Stimulated activated naive CD8-positive, alpha-beta T cell treated with anti-CD3 and anti-CD28 coated beads, Interleukin-15, Interleukin-2, amounts not matched to agents 100 U/mL and 50 U/mL, for 24 hours (primary cell): ENCODE measurements at regions not wholly inside any gene's neighbourhood (a gene's known extent, or its start where the extent isn't known, plus 50 kb on each side); places are given as distances from the start of the nearest gene placed in this dataset.

ENCODE experiments used
- ATAC-seq: fragments of 150-1000 bp; cut with Tn5 transposase; one replicate; pipeline ENCODE4 v1.10.0; 2021
- DNase-seq: peaks from one replicate; pipeline ENCODE4 v3.0.0; 2021

DNA sequence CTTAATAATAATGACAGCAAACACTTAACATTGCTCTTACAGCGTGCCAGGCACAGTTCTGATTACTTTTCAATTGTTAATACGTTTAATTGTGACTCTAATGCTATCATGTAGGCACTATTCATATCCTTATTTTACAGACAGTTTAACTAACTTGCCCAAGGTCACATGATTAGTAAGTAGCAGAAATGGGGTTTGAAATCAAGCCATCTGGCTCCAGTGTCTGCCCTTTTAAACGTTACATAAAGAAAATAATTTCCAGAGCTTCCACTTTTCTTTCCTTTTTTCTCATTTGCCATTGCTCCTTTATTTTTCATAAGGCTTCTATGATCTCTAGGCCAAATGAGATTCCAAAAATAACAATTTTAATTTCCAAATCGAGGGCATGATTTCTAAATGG, 50.6 kb upstream of the IKZF2 start:
- DNase-seq (no peak), ATAC-seq (no peak)

- DNase-seq (no peak), ATAC-seq (no peak)
These were observed 54.5 kb upstream of the IKZF2 start for GRCh38 chr2:213205944-213206343.

DNA sequence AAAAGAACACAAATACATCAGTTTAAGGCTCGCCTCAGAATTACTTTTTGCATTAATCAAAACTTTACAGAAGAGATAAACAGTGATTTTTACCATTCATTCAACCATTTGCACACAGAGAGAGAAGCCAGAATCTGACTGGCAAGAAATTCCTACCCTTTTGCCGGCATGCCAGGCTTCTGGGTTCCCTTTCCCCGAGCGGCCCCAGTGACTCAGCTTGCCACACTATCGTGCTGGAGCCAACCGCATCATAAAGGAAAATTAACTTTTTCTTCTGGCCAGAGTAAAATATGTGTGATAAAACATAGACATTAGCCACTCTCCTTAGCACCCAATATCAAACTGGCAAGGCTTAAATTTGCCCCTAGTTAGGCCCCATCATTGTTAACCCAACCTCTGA, 61.8 kb upstream of the IKZF2 start:
- ATAC-seq (no peak), DNase-seq (no peak)

DNA sequence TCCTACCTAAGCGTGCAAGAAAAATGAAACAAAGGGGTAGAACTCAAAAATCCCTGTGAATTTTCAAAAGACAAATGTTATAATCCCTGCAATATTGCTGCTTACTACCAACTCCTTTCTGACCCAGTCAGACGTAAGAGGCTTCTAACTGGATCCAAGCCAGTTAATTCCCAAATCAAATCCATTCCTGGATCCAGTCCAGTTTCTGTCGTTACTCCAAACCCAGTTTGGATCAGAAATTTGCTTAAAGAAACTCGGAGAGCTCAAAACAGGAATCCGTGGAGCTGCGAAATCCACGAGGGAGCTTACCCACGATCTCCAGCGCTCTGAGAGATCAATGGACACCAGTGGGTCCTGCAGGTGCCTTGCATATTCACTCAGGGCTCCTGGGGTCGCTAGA, 62.8 kb upstream of the IKZF2 start:
- ATAC-seq (no peak), DNase-seq (no peak)

DNA sequence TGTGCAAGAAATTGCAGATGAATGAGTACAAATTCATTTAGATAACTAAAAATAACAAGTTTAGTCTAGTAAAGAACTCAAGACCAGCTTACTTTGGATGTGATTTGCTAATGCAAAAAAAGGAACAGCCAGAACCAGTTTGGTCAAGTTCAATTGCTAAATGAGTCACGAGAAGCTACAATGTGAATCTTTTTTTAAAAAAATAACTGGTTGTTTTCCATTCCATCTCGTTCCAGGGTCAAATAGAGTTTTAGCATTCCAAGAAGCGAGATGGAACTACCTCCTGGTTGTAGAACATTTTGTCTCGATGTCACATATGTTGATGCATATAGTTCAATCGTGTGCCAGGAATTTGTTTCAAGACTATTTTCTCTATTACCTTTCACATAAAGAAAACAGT, 65.0 kb upstream of the IKZF2 start:
- no peak for ATAC-seq
- DNase-seq: no peak

GRCh38 chr2:213219816-213220215, 64.4 kb upstream of the SPAG16 start:
- DNase-seq (no peak), ATAC-seq (no peak)

DNA sequence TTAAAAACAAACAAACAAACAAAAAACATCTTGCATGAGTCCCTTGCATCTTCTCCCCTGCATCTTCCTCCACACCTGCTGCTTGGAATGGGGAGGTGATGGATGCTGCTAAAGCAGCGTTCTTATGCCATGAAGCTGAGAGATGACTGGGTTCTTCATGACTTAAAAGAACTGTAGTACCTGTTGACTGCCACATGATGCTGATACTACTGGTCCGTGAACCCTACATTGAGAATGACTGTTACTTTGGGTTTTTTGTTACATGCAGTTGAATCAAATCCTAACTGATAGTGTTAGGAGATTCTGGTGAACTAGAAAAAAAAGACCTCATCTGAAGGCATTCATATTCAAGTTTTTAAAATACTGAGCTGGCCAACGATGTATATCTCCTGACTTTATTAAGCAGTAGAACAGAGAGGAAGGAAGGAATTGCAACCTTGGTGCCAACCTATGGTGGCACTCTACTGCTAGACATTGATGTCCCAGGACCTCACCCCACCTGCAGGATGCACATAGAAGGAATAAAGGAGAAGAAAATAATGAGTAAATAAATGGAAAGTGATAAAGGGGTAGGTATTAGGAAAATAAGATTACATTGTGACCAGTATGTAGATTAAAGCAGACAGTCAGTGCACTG, 63.2 kb upstream of the SPAG16 start:
- ATAC-seq (no peak), DNase-seq (no peak)

DNA sequence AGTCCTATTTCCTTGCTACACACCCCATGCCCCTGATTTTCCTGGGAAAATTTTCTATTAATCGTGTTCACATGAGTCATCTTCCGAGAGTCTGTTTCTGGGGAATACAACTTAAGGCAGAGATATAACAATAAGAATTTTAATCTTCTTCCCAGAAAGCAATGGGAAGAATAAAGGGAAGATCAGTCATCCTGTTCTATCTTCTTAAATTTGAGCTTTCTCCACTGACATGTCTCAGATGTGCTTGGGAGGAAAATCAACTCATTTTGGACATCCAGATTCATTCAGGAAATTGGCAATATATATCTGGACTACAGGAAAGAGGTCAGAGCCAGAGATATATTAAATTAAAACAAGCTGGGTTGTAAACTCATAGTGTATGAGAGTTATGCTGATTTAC, 62.3 kb upstream of the SPAG16 start:
- ATAC-seq: no peak
- DNase-seq: no peak

GRCh38 chr2:213224366-213224765, 59.9 kb upstream of the SPAG16 start:
- DNase-seq (no peak), ATAC-seq (no peak)

- ATAC-seq (no peak), DNase-seq (no peak)
These were observed 58.4 kb upstream of the SPAG16 start for GRCh38 chr2:213225866-213226265.

- DNase-seq (no peak), ATAC-seq (no peak)
These were observed 56.8 kb upstream of the SPAG16 start for GRCh38 chr2:213227458-213227857.

GRCh38 chr2:213228638-213229037, 55.6 kb upstream of the SPAG16 start:
- no peak for ATAC-seq
- DNase-seq: no peak

DNA sequence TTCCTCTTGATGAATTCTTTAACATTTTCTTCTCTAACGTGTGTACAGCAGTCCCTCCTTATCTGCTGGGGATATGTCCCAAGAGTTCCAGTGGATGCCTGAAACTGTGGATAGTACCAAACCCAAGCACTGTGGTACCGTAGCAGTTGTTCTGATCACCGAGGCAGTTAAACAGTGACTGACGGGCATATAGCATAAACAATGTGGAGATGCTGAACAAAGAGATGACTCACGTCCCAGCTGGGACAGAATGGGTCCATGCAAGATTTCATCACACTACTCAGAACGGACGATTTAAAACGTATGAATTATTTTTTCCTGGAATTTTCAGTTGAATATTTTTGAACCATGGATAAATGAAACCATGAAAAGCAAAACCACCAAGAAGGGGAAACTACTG, 54.5 kb upstream of the SPAG16 start:
- ATAC-seq (no peak), DNase-seq (no peak)

DNA sequence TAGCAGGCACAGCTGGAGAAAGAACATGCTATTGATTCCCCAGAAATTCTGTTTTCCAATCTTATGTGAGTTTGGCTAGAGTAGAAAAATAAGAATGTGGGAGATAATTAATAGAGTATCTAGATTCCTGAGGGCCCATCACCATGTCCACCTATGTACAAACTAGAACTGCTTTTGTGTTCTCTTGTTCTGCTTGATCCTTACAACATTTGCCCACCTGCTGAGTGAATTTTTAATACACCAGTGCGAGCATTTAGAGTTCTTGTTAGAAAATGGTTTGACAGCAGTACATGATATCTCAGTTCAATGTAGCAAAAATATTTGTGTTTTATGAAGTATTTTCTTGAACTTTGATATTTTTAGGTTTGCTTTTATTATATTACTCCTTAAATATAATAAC, 52.3 kb upstream of the SPAG16 start:
- ATAC-seq (no peak), DNase-seq (no peak)

DNA sequence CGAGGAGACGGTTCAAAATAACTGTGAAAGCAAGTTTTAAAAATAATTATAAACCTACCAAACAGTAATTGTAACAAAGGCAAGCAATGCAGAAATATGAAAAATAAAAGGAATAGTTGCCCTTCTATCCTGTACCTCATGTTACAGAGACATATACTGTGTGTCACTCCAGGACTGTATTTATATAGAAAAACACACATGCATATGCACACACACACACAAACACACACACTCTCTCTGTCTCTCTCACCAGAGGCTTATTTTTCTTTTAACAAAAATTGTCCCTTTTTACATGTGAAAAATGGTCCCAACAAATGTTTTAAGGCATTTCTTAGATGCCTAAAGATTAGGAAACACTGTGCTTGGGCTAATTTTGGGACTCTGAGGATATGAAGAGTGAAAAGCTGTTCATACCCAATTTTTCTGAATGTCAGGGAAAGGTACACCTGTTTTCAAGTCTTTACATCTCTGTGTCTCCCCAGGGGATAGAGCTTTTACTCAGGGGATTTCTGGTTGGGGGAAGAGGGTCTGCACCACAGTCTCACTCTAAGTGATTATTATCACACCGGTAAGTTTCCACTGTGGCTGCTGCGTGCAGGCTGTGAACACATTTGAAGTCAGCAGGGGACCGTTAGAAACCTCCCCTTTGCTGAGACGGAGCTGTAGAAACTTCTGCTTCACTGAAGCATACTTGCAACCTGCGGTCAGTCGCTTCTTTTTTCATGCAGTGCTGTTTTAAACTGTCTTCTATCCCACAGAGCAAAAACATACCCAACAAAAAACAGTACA, 51.4 kb upstream of the SPAG16 start:
- ATAC-seq: peak; percentile 89
- DNase-seq: peak; percentile 40

- no peak for ATAC-seq
- no peak for DNase-seq
These were observed 50.6 kb upstream of the SPAG16 start for GRCh38 chr2:213233438-213234330.
